H1 (cell line): ENCODE measurements at regions not wholly inside any gene's neighbourhood (a gene's known extent, or its start where the extent isn't known, plus 50 kb on each side); places are given as distances from the start of the nearest gene placed in this dataset.

ENCODE experiments used
- BRCA1 ChIP-seq: IDR thresholded peaks from 2 replicates; pipeline ENCODE4 v1.6.1; 2012; ENCODE audit warnings: low read depth, low read length, improper control_type of control experiment
- E2F6 ChIP-seq: IDR thresholded peaks from 2 replicates; pipeline ENCODE4 v1.6.1; 2012; ENCODE audit warnings: inconsistent platforms
- EZH2 ChIP-seq: fragments of 200-600 bp; sonication (generic); IDR thresholded peaks from 2 replicates; pipeline ENCODE4 v1.7.1; 2012; ENCODE audit warnings: low read depth, mild to moderate bottlenecking, moderate library complexity, low read length, inconsistent platforms; ENCODE audit not compliant: severe bottlenecking
- POLR2A ChIP-seq, 2 experiments: IDR thresholded peaks; 1 replicate in 1 of 2; 2 replicates in 1 of 2; pipeline ENCODE4 v1.6.1; 2011; ENCODE audit warnings: low read depth in 2 of 2, low read length in 2 of 2, mild to moderate bottlenecking in 2 of 2; ENCODE audit errors: control extremely low read depth in 1 of 2
- RFX5 ChIP-seq: IDR thresholded peaks from 2 replicates; pipeline ENCODE4 v1.6.1; 2011; ENCODE audit warnings: low read depth, low read length, improper control_type of control experiment, borderline replicate concordance
- SP4 ChIP-seq: IDR thresholded peaks from 2 replicates; pipeline ENCODE4 v1.6.1; 2012; ENCODE audit warnings: low read length, inconsistent platforms
- SRF ChIP-seq: IDR thresholded peaks from 2 replicates; pipeline ENCODE4 v1.6.1; 2011; ENCODE audit warnings: mild to moderate bottlenecking, low read depth, low read length, moderate library complexity

- TF ChIP-seq E2F6 (no peak), RFX5 (no peak), BRCA1 (no peak), SP4 (no peak), SRF (no peak), POLR2A (IDR thresholded peaks at IDR 0.05; ENCODE audit: control extremely low read depth in 1 of 2, low read depth in 2 of 2, low read length in 2 of 2) (no peak), EZH2 (no peak)
- TF ChIP-seq, all 59 proteins: peak for 0
Observed at GRCh38 chr21:38743772-38744529, 61.8 kb upstream of the ETS2 start (continued).
